WTC11 (cell line): ENCODE measurements at regions not wholly inside any gene's neighbourhood (a gene's known extent, or its start where the extent isn't known, plus 50 kb on each side); places are given as distances from the start of the nearest gene placed in this dataset.

ENCODE experiments used
- AFF4 ChIP-seq: sonication (generic); formaldehyde crosslinking; IDR thresholded peaks from 2 replicates; pipeline ENCODE4 v1.8.1; 2023; ENCODE audit warnings: mild to moderate bottlenecking, missing genetic modification reagents, borderline replicate concordance
- CBFB ChIP-seq: sonication (generic); formaldehyde crosslinking; IDR thresholded peaks from 2 replicates; pipeline ENCODE4 v1.8.1; 2022; ENCODE audit warnings: mild to moderate bottlenecking, low read depth, missing genetic modification reagents
- CDX4 ChIP-seq: fragments of 250-450 bp; sonication (Bioruptor Pico); IDR thresholded peaks from 2 replicates; pipeline ENCODE4 v1.9.0; 2021; ENCODE audit warnings: moderate library complexity, mild to moderate bottlenecking, inconsistent platforms, borderline replicate concordance
- CTCF ChIP-seq: fragments of 200-600 bp; IDR thresholded peaks from 2 replicates; pipeline ENCODE4 v1.8.0; 2022; ENCODE audit warnings: antibody characterized with exemption
- E2F1 ChIP-seq: sonication (generic); formaldehyde crosslinking; IDR thresholded peaks from 2 replicates; pipeline ENCODE4 v1.8.0; 2022; ENCODE audit warnings: mild to moderate bottlenecking, missing genetic modification reagents
- E2F5 ChIP-seq: sonication (generic); formaldehyde crosslinking; IDR thresholded peaks from 2 replicates; pipeline ENCODE4 v1.8.1; 2022; ENCODE audit warnings: mild to moderate bottlenecking, moderate library complexity, missing genetic modification reagents
- HMGXB4 ChIP-seq: sonication (generic); formaldehyde crosslinking; IDR thresholded peaks from 2 replicates; pipeline ENCODE4 v1.8.1; 2023; ENCODE audit warnings: mild to moderate bottlenecking, moderate library complexity, missing genetic modification reagents
- NFYB ChIP-seq: sonication (generic); formaldehyde crosslinking; conservative IDR thresholded peaks from 2 replicates; pipeline ENCODE4 v1.8.0; 2022; ENCODE audit warnings: low read depth, missing genetic modification reagents
- TP53 ChIP-seq: sonication (generic); formaldehyde crosslinking; IDR thresholded peaks from 2 replicates; pipeline ENCODE4 v1.8.1; 2023; ENCODE audit warnings: mild to moderate bottlenecking, missing genetic modification reagents
- USF1 ChIP-seq: sonication (generic); formaldehyde crosslinking; IDR thresholded peaks from 2 replicates; pipeline ENCODE4 v1.8.0; 2022; ENCODE audit warnings: mild to moderate bottlenecking, missing genetic modification reagents

- TF ChIP-seq CTCF (no peak), CDX4 (CRISPR knock-in tag) (no peak), CBFB (no peak), USF1 (CRISPR knock-in tag) (no peak), E2F5 (CRISPR knock-in tag) (no peak), HMGXB4 (CRISPR knock-in tag) (no peak), E2F1 (CRISPR knock-in tag) (no peak), TP53 (CRISPR knock-in tag) (no peak), AFF4 (CRISPR knock-in tag) (no peak; the same call in 1 of the 2 replicates), NFYB (CRISPR knock-in tag) (no peak)
Measured at GRCh38 chr3:181859518-181859917, 147.8 kb downstream of the SOX2 start.
